GM19035 (cell line): ENCODE measurements at regions not wholly inside any gene's neighbourhood (a gene's known extent, or its start where the extent isn't known, plus 50 kb on each side); places are given as distances from the start of the nearest gene placed in this dataset.

ENCODE experiments used
- ATAC-seq: cut with Tn5 transposase; IDR thresholded peaks from one replicate; pipeline ENCODE4 v1.9.1; 2021; ENCODE audit not compliant: unreplicated experiment

GRCh38 chr3:99016452-99016851 lies 115.0 kb upstream of the DCBLD2 start:
- ATAC-seq: no peak

GRCh38 chr3:99013777-99014315 lies 112.4 kb upstream of the DCBLD2 start:
- ATAC-seq: no peak

GRCh38 chr3:99013077-99013476 lies 111.6 kb upstream of the DCBLD2 start:
- ATAC-seq: no peak

GRCh38 chr3:99012051-99012450 lies 110.6 kb upstream of the DCBLD2 start:
- peak; percentile 90 for ATAC-seq

- no peak for ATAC-seq
These were observed 108.4 kb upstream of the DCBLD2 start for GRCh38 chr3:99009851-99010250.

DNA sequence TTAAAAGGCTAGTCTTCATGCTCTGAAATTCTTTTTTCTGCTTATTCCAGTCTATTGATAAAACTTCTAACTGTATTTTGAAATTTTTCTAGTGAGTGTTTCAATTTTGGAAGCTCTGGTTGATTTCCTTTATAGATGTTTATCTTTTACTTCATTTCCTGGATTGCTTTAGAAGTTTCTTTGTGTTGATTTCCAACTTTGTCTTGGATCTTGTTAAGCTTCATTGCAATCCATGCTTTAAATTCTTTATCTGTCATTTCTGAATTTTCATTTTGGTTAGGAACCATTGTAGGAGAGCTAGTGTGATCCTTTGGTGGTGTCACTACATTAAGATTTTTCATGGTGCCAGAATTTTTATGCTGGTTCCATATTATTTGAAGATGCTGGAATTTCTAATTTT lies 105.2 kb upstream of the DCBLD2 start:
- ATAC-seq: no peak

- no peak for ATAC-seq
These were observed 98.2 kb upstream of the DCBLD2 start for GRCh38 chr3:98999675-99000074.

DNA sequence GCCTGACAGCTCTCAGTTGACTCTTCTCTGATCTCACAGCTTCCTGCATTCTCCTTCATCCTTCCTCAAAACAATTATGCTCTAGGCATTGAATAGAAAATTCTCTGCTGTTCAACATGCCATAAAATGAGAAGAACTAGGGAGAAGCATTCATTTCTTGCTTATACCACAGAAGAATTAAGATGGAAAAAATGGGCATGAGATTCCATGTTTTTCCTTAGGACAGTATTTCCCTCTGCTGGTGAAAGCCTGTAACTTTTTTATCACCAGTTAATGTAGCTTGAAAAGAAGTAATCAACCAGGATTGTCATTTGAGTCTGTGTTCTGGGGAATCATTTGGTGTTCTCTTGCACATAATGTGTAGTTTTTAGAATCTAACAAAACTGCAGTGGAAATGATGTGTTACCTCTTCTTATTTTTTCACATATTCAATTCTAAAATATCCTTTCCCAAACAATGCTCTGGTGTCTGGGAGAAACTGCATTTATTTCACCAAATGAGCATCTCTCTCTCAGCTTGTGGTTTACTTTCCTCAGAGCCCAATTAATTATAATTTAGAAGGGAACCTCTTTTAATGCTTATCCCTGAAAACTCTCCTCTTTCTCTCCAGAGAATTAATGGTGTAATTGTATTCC lies 92.8 kb upstream of the DCBLD2 start:
- ATAC-seq: no peak

GRCh38 chr3:98991393-98991792 lies 89.9 kb upstream of the DCBLD2 start:
- ATAC-seq: no peak

GRCh38 chr3:98990657-98991056 lies 89.2 kb upstream of the DCBLD2 start:
- no peak for ATAC-seq

DNA sequence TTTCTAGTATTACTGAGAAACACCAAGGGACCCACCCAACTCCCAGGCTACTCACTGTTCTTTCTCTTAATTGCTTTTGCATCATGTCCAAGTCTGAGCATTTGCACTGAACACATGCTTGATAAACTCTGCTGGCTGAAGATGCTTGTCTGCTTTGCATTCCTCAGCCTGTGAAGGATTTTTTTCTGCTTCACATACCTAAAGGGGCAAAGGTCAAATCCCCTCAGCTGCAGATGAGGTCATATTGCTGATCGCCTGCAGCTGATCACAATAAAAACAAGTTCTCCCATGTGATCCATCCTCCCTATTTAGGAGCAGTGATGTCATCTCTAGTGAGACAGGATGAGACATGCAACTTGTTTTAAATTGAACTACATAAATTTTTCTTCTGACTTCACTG lies 84.6 kb upstream of the DCBLD2 start:
- no peak for ATAC-seq

- ATAC-seq: no peak
These were observed 83.9 kb upstream of the DCBLD2 start for GRCh38 chr3:98985431-98985830.

- no peak for ATAC-seq
These were observed 82.5 kb upstream of the DCBLD2 start for GRCh38 chr3:98984024-98984423.

DNA sequence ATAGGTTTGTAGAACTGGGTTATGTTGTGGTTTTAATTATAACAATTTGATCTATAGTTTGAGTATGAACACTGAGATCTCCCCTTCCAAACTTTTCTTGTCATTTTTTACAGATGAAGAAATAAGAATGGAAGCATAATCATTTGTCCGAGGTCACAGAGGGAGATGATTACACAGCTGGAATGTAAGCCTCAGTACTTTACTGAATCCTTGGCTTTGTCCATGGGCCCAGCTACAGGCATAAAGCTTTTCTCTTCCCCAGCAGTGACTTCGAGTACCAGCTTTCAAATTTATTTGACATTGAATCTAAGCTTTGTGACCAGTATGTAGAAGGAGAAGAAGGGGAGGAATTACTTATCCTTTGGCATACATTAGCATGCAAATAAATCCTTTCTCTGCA lies 80.9 kb upstream of the DCBLD2 start:
- ATAC-seq: no peak

DNA sequence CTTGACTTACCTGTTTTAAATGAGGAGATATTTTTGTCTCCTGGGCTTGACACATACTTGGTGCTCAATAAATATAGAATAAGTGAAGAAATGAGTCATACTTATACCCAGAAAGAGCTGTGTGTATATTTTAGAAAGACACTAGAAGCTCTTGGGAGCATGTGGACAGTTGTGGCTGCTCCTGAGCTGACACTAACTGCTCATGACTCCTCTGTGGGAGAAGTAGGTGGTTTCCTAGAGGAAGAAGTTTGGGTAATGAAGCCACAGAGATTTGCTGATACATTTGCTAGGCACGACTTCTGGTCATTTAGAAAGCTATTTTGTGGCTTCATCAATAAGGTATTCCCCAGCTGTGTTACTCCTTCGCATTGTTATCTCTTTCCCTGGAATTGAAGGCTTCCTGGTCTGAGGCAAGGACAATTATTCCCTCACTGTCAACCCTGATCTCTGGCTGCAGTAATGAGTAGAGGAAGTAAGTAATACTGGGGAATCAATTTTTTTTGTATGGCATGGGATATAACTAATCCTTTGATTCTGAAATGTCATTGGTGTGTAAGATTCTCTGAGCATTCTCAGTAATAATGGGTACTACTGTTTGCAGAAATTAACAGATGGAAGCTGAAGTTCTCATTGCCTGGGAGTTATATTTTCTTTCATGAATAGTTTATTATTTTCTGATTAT lies 79.6 kb upstream of the DCBLD2 start:
- ATAC-seq: peak; percentile 92

- no peak for ATAC-seq
These were observed 77.8 kb upstream of the DCBLD2 start for GRCh38 chr3:98979296-98979695.

GRCh38 chr3:98978068-98978811 lies 76.7 kb upstream of the DCBLD2 start:
- no peak for ATAC-seq

DNA sequence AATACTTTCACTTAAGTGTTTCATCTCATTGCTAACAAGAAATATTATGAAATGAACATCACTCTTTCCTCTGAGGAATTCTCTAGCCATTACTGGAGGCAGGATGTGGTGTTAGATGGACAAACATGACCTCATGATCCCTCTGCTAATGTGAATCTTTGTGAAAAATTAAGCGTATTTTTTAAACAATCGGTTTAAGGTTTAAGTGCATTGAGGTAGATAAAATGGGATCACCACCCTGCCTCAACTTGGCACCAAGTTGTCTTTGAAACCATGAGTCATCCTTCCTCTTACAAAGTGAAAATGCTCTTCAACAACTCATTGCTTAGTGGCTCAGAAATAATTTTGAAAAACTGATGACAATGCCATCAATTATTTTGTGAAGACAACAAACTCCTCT lies 76.0 kb upstream of the DCBLD2 start:
- no peak for ATAC-seq

GRCh38 chr3:98974442-98974841 lies 72.9 kb upstream of the DCBLD2 start:
- ATAC-seq: no peak

- no peak for ATAC-seq
These were observed 71.2 kb upstream of the DCBLD2 start for GRCh38 chr3:98972720-98973119.

- no peak for ATAC-seq
These were observed 70.7 kb upstream of the DCBLD2 start for GRCh38 chr3:98972155-98972554.

DNA sequence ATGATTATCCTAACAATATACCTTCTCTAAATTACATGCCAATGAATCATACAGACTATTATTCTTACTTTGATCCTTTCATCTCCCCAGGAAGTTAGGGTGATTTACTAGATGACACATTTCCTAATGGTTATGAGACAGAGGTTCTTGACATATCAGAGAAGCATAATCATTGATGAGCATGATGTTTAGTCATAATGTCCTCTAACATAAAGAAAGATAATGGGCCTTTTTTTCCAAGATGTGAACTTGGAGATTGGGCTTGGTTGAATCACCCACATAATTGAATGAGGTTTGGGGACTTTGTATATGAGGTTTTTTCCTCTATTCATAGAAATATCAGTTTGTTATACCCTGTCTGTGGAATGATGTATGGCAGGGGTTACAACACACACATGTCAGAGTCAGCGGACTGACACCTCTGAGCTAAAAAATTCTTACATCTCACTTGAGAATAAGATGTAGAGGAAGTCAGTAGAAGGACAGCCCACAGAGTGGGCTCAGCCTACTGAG lies 69.7 kb upstream of the DCBLD2 start:
- ATAC-seq: no peak
